B cell (primary cell): ENCODE measurements at regions not wholly inside any gene's neighbourhood (a gene's known extent, or its start where the extent isn't known, plus 50 kb on each side); places are given as distances from the start of the nearest gene placed in this dataset.

Experiments
- ATAC-seq: fragments of 200-7000 bp; cut with Tn5 transposase; one replicate; pipeline ENCODE4 v1.10.0; 2021; ENCODE audit warnings: low read depth, mild to moderate bottlenecking, moderate number of reproducible peaks, moderate library complexity
- CTCF ChIA-PET: fragments of 350-600 bp; sonication (Branson Sonifier 250); formaldehyde crosslinking; loops from one replicate; lab custom pipeline; 2021; ENCODE audit warnings: antibody characterized with exemption, inconsistent platforms; lab: Charles Lee
- POLR2A ChIA-PET: fragments of 350-600 bp; sonication (Branson Sonifier 250); formaldehyde crosslinking; loops from one replicate; lab custom pipeline; 2021; ENCODE audit warnings: antibody characterized with exemption; lab: Charles Lee
- DNase-seq: peaks from one replicate; pipeline ENCODE4 v3.0.0; 2013
- H2AFZ ChIP-seq: 2 replicates; pipeline ENCODE4 v1.6.1; 2012; ENCODE audit warnings: mild to moderate bottlenecking, low read depth, low read length; ENCODE audit not compliant: insufficient read depth, poor library complexity, severe bottlenecking
- H3K27ac ChIP-seq, 2 donors: 1 replicate in 1 of 2; 2 replicates in 1 of 2; pipeline ENCODE4 v1.5.1; 2012 to 2013; ENCODE audit warnings: low read length in 2 of 2, mild to moderate bottlenecking in 2 of 2, moderate library complexity in 1 of 2
- H3K27me3 ChIP-seq, 4 experiments: fragments of 200-600 bp in 1 of 4; sonication (generic) in 1 of 4; replicated peaks in 1 of 4; 1 replicate in 2 of 4; 2 replicates in 2 of 4; pipeline versions ENCODE4 v1.6.1 to v1.7.0; 2013 to 2016; ENCODE audit warnings: low read length in 3 of 4, mild to moderate bottlenecking in 2 of 4, mixed read lengths in 1 of 4, moderate library complexity in 1 of 4; ENCODE audit not compliant: insufficient read depth in 4 of 4, control insufficient read depth in 3 of 4; ENCODE audit errors: control extremely low read depth in 1 of 4
- H3K36me3 ChIP-seq, 2 experiments: replicated peaks in 1 of 2; 1 replicate in 1 of 2; 2 replicates in 1 of 2; pipeline versions ENCODE4 v1.6.1 to v1.7.1; 2013; ENCODE audit warnings: low read length in 1 of 2; ENCODE audit not compliant: insufficient read depth in 2 of 2, control insufficient read depth in 1 of 2; ENCODE audit errors: control extremely low read depth in 1 of 2, extremely low read depth in 1 of 2
- H3K4me1 ChIP-seq, 2 donors: fragments of 200-600 bp in 1 of 2; sonication (generic) in 1 of 2; 1 replicate in 1 of 2; 2 replicates in 1 of 2; pipeline versions ENCODE4 v1.5.1 to v1.6.1; 2013 to 2017; ENCODE audit warnings: low read length in 2 of 2; ENCODE audit not compliant: control insufficient read depth in 2 of 2, insufficient read depth in 2 of 2
- H3K4me2 ChIP-seq: replicated peaks from 2 replicates; pipeline ENCODE3; 2012; ENCODE audit warnings: mild to moderate bottlenecking, low read depth, low read length; ENCODE audit not compliant: poor library complexity, severe bottlenecking
- H3K4me3 ChIP-seq, 5 experiments: fragments of 200-600 bp in 1 of 5; sonication (generic) in 1 of 5; 1 replicate in 3 of 5; 2 replicates in 2 of 5; pipeline versions ENCODE4 v1.5.1 to v1.7.0; 2011 to 2016; ENCODE audit warnings: low read length in 4 of 5, mild to moderate bottlenecking in 4 of 5, low read depth in 2 of 5, control low read depth in 1 of 5, moderate library complexity in 1 of 5; ENCODE audit not compliant: insufficient read depth in 1 of 5; ENCODE audit errors: control extremely low read depth in 1 of 5, extremely low read depth in 1 of 5
- H3K79me2 ChIP-seq: fragments of 200-600 bp; sonication (generic); one replicate; pipeline ENCODE4 v1.6.0; 2016; ENCODE audit warnings: low read length; ENCODE audit not compliant: control insufficient read depth, insufficient read depth
- H3K9ac ChIP-seq: fragments of 200-600 bp; sonication (generic); 2 replicates; pipeline ENCODE4 v1.6.1; 2017; ENCODE audit warnings: mild to moderate bottlenecking, low read length, moderate library complexity
- H3K9me3 ChIP-seq, 3 donors: one replicate each; pipeline versions ENCODE4 v1.6.1 to v1.7.1; 2013; ENCODE audit warnings: low read length in 2 of 3; ENCODE audit not compliant: control insufficient read depth in 2 of 3, insufficient read depth in 1 of 3; ENCODE audit errors: control extremely low read depth in 1 of 3
- H4K20me1 ChIP-seq: 2 replicates; pipeline ENCODE4 v1.6.0; 2012; ENCODE audit warnings: mild to moderate bottlenecking, low read length; ENCODE audit not compliant: insufficient read depth, control insufficient read depth, poor library complexity, severe bottlenecking
- H3K27ac Mint-ChIP-seq: one replicate; pipeline ENCODE4 v1.8.0; 2021; ENCODE audit warnings: mixed read lengths
- H3K27me3 Mint-ChIP-seq: one replicate; pipeline ENCODE4 v1.8.0; 2021; ENCODE audit warnings: mixed read lengths
- H3K4me1 Mint-ChIP-seq: one replicate; pipeline ENCODE4 v1.8.0; 2021; ENCODE audit warnings: mixed read lengths
- H3K4me3 Mint-ChIP-seq: one replicate; pipeline ENCODE4 v1.8.0; 2021; ENCODE audit warnings: mixed read lengths
- H3K9me3 Mint-ChIP-seq: one replicate; pipeline ENCODE4 v1.8.0; 2022; ENCODE audit warnings: mixed read lengths; ENCODE audit not compliant: insufficient read depth
- CTCF ChIP-seq: fragments of 200-600 bp; IDR thresholded peaks from one replicate; pipeline ENCODE4 v1.8.0; 2022; ENCODE audit warnings: antibody characterized with exemption, mild to moderate bottlenecking
- EZH2 ChIP-seq: IDR thresholded peaks from 2 replicates; pipeline ENCODE4 v1.6.1; 2012; ENCODE audit warnings: borderline replicate concordance, low read depth, mild to moderate bottlenecking, moderate library complexity, low read length; ENCODE audit not compliant: insufficient read depth, poor library complexity, severe bottlenecking
- WGBS: methylation state at CpG from one replicate; pipeline ENCODE4 v1.1.5; 2013; ENCODE audit warnings: missing lambda C conversion rate; ENCODE audit not compliant: insufficient coverage; 5-methylcytosine and 5-hydroxymethylcytosine counted together
- intact Hi-C: fragments of 100-400 bp; cut with micrococcal nuclease; formaldehyde crosslinking; loops from one replicate; pipeline ENCODE4 v1.10.0; 2022

GRCh38 chr11:119985551-119985950 is 152.4 kb downstream of the TRIM29 start:
- Histone ChIP-seq H3K4me1 (no peaks in the 10 kb centered on the region), H3K9me3 (no peaks in the 10 kb centered on the region), H3K4me3 (no peak overlapping the region), H3K4me2 (no peak overlapping the region), H3K36me3 (no peaks in the 10 kb centered on the region), H3K9ac (no peak overlapping the region), H3K79me2 (no peaks in the 10 kb centered on the region), H3K27me3 (peaks cover 0 to 3% (median 0%) of the 10 kb centered on the region in 4 experiments), H2AFZ (no peak overlapping the region), H3K27ac (no peak overlapping the region), H4K20me1 (no peaks in the 10 kb centered on the region)
- Mint-ChIP-seq H3K27ac (no peak overlapping the region), H3K9me3 (no peaks in the 10 kb centered on the region), H3K4me1 (no peaks in the 10 kb centered on the region), H3K4me3 (no peak overlapping the region), H3K27me3 (peaks cover 27% of the 10 kb centered on the region)
- no peak for ATAC-seq
- TF ChIP-seq CTCF (no peak), EZH2 (no peak)
- no peak for DNase-seq
- ChIA-PET POLR2A (no interaction called here), CTCF (no interaction called here)
- WGBS: 88% methylated on average over 13 of the region's 14 CpGs
- intact Hi-C loops: no loop called here

GRCh38 chr11:119983816-119984215 is 154.1 kb downstream of the TRIM29 start:
- no peak overlapping the region for H3K27ac Mint-ChIP-seq
- no peaks in the 10 kb centered on the region for H3K4me1 Mint-ChIP-seq
- Histone ChIP-seq H4K20me1 (no peaks in the 10 kb centered on the region), H3K4me2 (no peak overlapping the region), H3K27me3 (peaks cover 0 to 3% (median 0%) of the 10 kb centered on the region in 4 experiments), H3K4me3 (no peak overlapping the region), H3K27ac (no peak overlapping the region), H2AFZ (no peak overlapping the region), H3K36me3 (no peaks in the 10 kb centered on the region), H3K9ac (no peak overlapping the region), H3K79me2 (no peaks in the 10 kb centered on the region), H3K9me3 (no peaks in the 10 kb centered on the region), H3K4me1 (no peaks in the 10 kb centered on the region)
- CTCF ChIA-PET: no interaction called here
- WGBS: no CpG with 5 or more reads among the region's 8 CpGs
- H3K27me3 Mint-ChIP-seq: peaks cover 17% of the 10 kb centered on the region
- POLR2A ChIA-PET: no interaction called here
- no peak for TF ChIP-seq CTCF
- TF ChIP-seq EZH2: no peak
- no peak for DNase-seq
- intact Hi-C loops: no loop called here
- H3K4me3 Mint-ChIP-seq: no peak overlapping the region
- ATAC-seq: no peak
- no peaks in the 10 kb centered on the region for H3K9me3 Mint-ChIP-seq
